Esophagus squamous epithelium (tissue), 5 donors: ENCODE measurements at regions not wholly inside any gene's neighbourhood (a gene's known extent, or its start where the extent isn't known, plus 50 kb on each side); places are given as distances from the start of the nearest gene placed in this dataset.

ENCODE experiments used
- DNase-seq: peaks from one replicate; lab custom pipeline; 2025; lab: John Stamatoyannopoulos, UW
- H3K27ac ChIP-seq, 4 donors: fragments of 200-600 bp; sonication (generic); one replicate each; pipeline ENCODE4 v1.5.1; 2016 to 2019; ENCODE audit warnings: mild to moderate bottlenecking in 1 of 4
- H3K27me3 ChIP-seq, 4 donors: fragments of 200-600 bp; sonication (generic); 1 replicate in 3 of 4; 2 replicates in 1 of 4; pipeline versions ENCODE4 v1.5.1 to v1.6.0; 2017 to 2021; ENCODE audit warnings: antibody characterized with exemption in 1 of 4
- H3K36me3 ChIP-seq, 3 donors: fragments of 200-600 bp; sonication (generic); one replicate each; pipeline ENCODE4 v1.5.1; 2016 to 2019
- H3K4me1 ChIP-seq, 3 donors: fragments of 200-600 bp; sonication (generic); one replicate each; pipeline ENCODE4 v1.5.1; 2017 to 2019
- H3K4me3 ChIP-seq, 4 donors: fragments of 200-600 bp; sonication (generic); 1 replicate in 3 of 4; 2 replicates in 1 of 4; pipeline ENCODE4 v1.5.1; 2016 to 2019; ENCODE audit warnings: mild to moderate bottlenecking in 2 of 4, moderate library complexity in 1 of 4
- H3K9me3 ChIP-seq, 3 donors: fragments of 200-600 bp; sonication (generic); one replicate each; pipeline ENCODE4 v1.5.1; 2016 to 2019
- POLR2A ChIP-seq, 4 donors: fragments of 450-650 bp; IDR thresholded peaks; one replicate each; pipeline ENCODE4 v1.6.1; 2017; ENCODE audit warnings: antibody characterized with exemption in 4 of 4, mild to moderate bottlenecking in 4 of 4, moderate library complexity in 3 of 4
- WGBS, 2 donors: methylation state at CpG; one replicate each; pipeline ENCODE4 v1.1.5; 2018; 5-methylcytosine and 5-hydroxymethylcytosine counted together
- intact Hi-C: fragments of 100-400 bp; cut with DNase I; formaldehyde crosslinking; loops from one replicate; pipeline ENCODE4 v1.15.0; 2022
- TF ChIP-seq, protein P1 (sequence below), 6 experiments: fragments of 450-650 bp in 4 of 6; fragments of 200-600 bp in 2 of 6; sonication (generic) in 2 of 6; IDR thresholded peaks; one replicate each; pipeline ENCODE4 v1.5.1; 2016 to 2019; ENCODE audit warnings: antibody characterized with exemption in 6 of 6, mild to moderate bottlenecking in 4 of 6, moderate library complexity in 4 of 6
- donor health status: DM: yes; HTN: yes; CAD: no.

DNA sequence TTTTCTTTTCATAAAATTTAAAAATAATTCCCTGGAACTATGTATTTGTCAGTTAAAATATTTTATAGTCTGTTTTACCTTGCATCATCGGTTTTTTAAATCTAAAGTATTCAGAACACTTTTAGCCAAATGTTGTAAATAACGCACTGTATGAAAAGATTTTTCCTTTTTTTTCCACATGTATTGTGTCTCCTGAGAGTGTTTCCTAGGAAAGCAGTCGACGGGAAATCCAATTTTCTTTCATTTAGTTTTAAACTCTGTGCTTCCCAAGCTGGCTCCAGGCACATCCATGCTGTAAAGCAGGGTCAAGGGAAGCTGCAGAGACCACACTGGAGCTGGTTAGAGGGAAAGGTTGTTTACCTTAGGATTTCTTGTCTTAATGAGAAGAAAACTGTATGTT is 1724.3 kb upstream of the TENM3 start:
- Histone ChIP-seq H3K36me3 (no peaks in the 10 kb centered on the region), H3K27me3 (no peaks in the 10 kb centered on the region), H3K9me3 (no peaks in the 10 kb centered on the region), H3K4me3 (no peak overlapping the region), H3K27ac (no peak overlapping the region), H3K4me1 (no peaks in the 10 kb centered on the region)
- TF ChIP-seq, protein P1, sequence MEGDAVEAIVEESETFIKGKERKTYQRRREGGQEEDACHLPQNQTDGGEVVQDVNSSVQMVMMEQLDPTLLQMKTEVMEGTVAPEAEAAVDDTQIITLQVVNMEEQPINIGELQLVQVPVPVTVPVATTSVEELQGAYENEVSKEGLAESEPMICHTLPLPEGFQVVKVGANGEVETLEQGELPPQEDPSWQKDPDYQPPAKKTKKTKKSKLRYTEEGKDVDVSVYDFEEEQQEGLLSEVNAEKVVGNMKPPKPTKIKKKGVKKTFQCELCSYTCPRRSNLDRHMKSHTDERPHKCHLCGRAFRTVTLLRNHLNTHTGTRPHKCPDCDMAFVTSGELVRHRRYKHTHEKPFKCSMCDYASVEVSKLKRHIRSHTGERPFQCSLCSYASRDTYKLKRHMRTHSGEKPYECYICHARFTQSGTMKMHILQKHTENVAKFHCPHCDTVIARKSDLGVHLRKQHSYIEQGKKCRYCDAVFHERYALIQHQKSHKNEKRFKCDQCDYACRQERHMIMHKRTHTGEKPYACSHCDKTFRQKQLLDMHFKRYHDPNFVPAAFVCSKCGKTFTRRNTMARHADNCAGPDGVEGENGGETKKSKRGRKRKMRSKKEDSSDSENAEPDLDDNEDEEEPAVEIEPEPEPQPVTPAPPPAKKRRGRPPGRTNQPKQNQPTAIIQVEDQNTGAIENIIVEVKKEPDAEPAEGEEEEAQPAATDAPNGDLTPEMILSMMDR (IDR thresholded peaks at IDR 0.05) = no peak
- TF ChIP-seq POLR2A (IDR thresholded peaks at IDR 0.05) = no peak
- no peak for DNase-seq
- intact Hi-C loops = no loop called here
- WGBS, 2 donors = 39 to 45% methylated on average over 4 of the region's 4 CpGs

DNA sequence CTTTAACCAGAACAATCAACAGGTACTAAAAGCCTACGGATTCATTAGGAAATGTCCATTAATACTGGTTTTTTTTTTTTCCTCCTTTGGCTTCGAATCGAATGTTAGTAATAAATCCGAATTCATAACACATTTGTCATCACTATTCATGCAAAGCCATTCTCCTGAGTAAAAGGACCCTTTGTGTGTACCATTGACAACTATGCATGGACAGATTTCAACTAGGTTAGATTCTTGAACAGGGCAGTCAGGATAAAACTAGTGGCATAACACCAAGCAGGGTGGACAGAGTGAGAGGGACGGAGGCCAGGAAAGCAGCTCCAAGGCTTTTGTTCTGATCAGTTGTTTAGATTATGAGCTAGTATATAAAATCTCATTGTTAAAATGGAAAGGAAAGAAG is 1722.0 kb upstream of the TENM3 start:
- Histone ChIP-seq H3K27ac (no peak overlapping the region), H3K9me3 (no peaks in the 10 kb centered on the region), H3K4me1 (no peaks in the 10 kb centered on the region), H3K4me3 (no peak overlapping the region), H3K36me3 (no peaks in the 10 kb centered on the region), H3K27me3 (no peaks in the 10 kb centered on the region)
- 47 to 63% methylated on average over 5 of the region's 5 CpGs for WGBS, 2 donors
- intact Hi-C loops = no loop called here
- no peak for TF ChIP-seq POLR2A (IDR thresholded peaks at IDR 0.05)
- TF ChIP-seq, protein P1 (IDR thresholded peaks at IDR 0.05) = no peak
- no peak for DNase-seq

DNA sequence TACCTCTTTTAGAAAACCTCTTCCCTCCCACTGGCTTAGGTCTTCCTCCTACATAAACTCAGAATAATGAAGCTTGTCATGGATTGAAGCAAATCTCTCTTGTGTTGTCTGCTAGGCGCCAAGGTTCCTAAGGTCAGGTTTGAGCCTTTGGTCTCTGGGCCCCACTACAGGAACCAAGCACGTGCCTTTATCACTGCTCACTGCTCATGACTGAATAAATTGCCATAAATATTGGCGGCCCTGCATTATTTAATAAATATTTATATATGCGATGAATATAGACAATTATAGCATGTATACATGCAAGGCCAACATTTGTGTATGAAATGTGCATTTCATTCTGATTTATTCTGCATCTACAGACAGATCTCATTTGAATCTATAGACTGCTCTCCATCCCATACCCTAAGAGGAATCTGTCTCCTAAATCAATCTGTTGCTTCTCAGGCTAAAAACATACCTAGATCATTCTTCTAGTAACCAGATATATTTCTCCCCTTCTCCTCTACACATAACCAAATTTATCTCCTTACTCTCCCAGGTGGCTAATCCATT is 1717.6 kb upstream of the TENM3 start:
- WGBS, 2 donors = 75 to 76% methylated on average over 4 of the region's 4 CpGs
- H3K9me3 ChIP-seq = no peaks in the 10 kb centered on the region
- intact Hi-C loops = no loop called here
- no peaks in the 10 kb centered on the region for H3K36me3 ChIP-seq
- no peak for DNase-seq
- H3K4me1 ChIP-seq = no peaks in the 10 kb centered on the region
- no peak for TF ChIP-seq POLR2A (IDR thresholded peaks at IDR 0.05)
- TF ChIP-seq, protein P1 (IDR thresholded peaks at IDR 0.05) = no peak
- no peak overlapping the region for H3K27ac ChIP-seq
- no peaks in the 10 kb centered on the region for H3K27me3 ChIP-seq
- H3K4me3 ChIP-seq = no peak overlapping the region

DNA sequence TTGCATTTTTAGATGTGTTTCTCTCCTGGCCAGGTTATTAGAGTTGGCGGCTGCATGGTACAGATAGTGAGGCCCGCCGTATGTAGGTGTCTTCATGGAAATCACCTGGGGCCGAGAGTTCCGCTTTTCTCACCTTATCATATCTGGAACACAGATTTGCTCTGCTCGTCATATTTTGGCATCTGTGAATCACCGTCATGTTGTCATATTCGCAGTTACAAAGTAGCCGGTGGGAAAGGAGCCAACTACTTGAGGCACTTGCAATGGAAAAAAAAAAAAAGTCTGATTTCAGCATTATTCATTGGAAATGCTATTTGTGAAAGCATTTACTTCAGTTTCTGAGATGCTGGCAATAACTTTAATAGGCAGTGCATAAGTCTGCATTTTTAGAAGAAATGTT is 1715.2 kb upstream of the TENM3 start:
- DNase-seq = no peak
- WGBS, 2 donors = 90 to 93% methylated on average over 9 of the region's 9 CpGs
- TF ChIP-seq, protein P1 (IDR thresholded peaks at IDR 0.05) = no peak
- no peak for TF ChIP-seq POLR2A (IDR thresholded peaks at IDR 0.05)

DNA sequence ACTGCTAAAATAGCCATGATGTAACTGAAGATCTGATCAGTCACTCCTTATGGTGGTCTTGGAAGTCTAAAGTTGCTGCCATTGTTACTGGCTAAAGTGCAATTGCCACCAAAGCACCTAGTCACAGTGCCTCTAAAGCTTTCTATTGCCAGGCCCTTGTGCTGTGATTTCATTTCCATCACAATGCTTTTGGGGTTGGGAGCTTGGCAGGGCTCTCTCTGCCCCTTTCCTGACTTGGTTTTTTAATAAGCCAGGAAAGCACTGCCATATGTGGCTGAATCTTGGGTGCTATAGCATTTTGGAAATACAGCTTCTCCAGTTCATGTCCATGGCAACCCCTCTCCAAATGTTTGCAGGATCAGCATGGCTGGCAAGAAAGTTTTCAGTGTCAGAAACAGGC is 1712.4 kb upstream of the TENM3 start:
- H3K4me3 ChIP-seq = no peak overlapping the region
- intact Hi-C loops = no loop called here
- no peak for TF ChIP-seq POLR2A (IDR thresholded peaks at IDR 0.05)
- TF ChIP-seq, protein P1 (IDR thresholded peaks at IDR 0.05) = no peak

More for the DNA sequence above, 1715.2 kb upstream of the TENM3 start:
- intact Hi-C loops = no loop called here
- H3K27me3 ChIP-seq = no peaks in the 10 kb centered on the region
- H3K4me3 ChIP-seq = no peak overlapping the region
- H3K4me1 ChIP-seq = no peaks in the 10 kb centered on the region
- H3K9me3 ChIP-seq = no peaks in the 10 kb centered on the region
- H3K27ac ChIP-seq = no peak overlapping the region
- no peaks in the 10 kb centered on the region for H3K36me3 ChIP-seq

More for the DNA sequence above, 1712.4 kb upstream of the TENM3 start:
- DNase-seq = no peak
- no peak overlapping the region for H3K27ac ChIP-seq
- no peaks in the 10 kb centered on the region for H3K9me3 ChIP-seq
- H3K27me3 ChIP-seq = no peaks in the 10 kb centered on the region
- no peaks in the 10 kb centered on the region for H3K36me3 ChIP-seq
- no peaks in the 10 kb centered on the region for H3K4me1 ChIP-seq
